Activated T-cell treated with anti-CD3 and anti-CD28 coated beads, Interleukin-2, amount 50 U/mL, for 72 hours (primary cell): ENCODE measurements at regions not wholly inside any gene's neighbourhood (a gene's known extent, or its start where the extent isn't known, plus 50 kb on each side); places are given as distances from the start of the nearest gene placed in this dataset.
A peak's percentile ranks its signal among the peaks of the same experiment; 100 is the strongest.
"Not testable (repeated sequence)": the region's sequence is repeated elsewhere in the genome, so short reads cannot be mapped to it uniquely, and the experiment has no call there.

Source experiments
- ATAC-seq, 2 donors: fragments of 150-1000 bp; cut with Tn5 transposase; replicated peaks in 1 of 2; 2 replicates each; pipeline ENCODE4 v1.10.0; 2021; ENCODE audit warnings: moderate library complexity in 2 of 2, mild to moderate bottlenecking in 1 of 2
- DNase-seq, 2 donors: peaks; one replicate each; pipeline ENCODE4 v3.0.0; 2021 to 2022; ENCODE audit warnings: mixed read lengths in 1 of 2
- H3K27ac Mint-ChIP-seq: one replicate; pipeline ENCODE4 v1.8.0; 2022; ENCODE audit warnings: mild to moderate bottlenecking, moderate library complexity, mixed read lengths
- H3K27me3 Mint-ChIP-seq: one replicate; pipeline ENCODE4 v1.8.0; 2022; ENCODE audit warnings: low read depth, mixed read lengths
- H3K36me3 Mint-ChIP-seq, 2 donors: one replicate each; pipeline ENCODE4 v1.8.0; 2022; ENCODE audit warnings: mixed read lengths in 2 of 2, mild to moderate bottlenecking in 1 of 2; ENCODE audit not compliant: insufficient read depth in 2 of 2
- H3K4me1 Mint-ChIP-seq: one replicate; pipeline ENCODE4 v1.8.0; 2022; ENCODE audit warnings: low read depth, mixed read lengths
- H3K4me3 Mint-ChIP-seq, 2 donors: one replicate each; pipeline ENCODE4 v1.8.0; 2022; ENCODE audit warnings: mild to moderate bottlenecking in 2 of 2, mixed read lengths in 2 of 2, moderate library complexity in 2 of 2
- H3K9me3 Mint-ChIP-seq, 2 donors: one replicate each; pipeline ENCODE4 v1.8.0; 2022; ENCODE audit warnings: mixed read lengths in 2 of 2

DNA sequence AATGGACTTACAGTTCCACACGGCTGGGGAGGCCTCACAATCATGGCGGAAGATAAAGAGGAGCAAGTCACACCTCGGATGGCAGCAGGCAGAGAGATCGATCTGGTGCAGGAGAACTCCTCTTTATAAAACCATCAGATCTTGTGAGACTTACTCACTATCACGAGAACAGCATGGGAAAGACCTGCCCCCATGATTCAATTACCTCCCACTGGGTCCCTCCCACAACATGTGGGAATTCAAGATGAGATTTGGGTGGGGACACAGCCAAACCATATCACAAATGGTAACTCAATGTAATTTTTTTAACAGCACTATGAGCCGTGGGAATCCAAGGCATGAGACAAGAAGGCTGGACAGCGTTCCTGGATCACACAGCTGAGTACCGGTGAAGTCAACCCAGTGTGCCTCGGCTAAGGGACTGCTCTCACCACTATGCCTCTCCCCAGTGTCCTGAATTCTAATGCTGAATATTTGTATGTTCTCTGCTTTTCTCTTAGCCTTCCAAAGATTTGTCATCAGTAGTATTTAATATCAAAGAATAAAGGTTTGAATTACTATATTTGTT lies 84.3 kb downstream of the IRS2 start:
- not testable (repeated sequence) for H3K27ac Mint-ChIP-seq, H3K9me3 Mint-ChIP-seq, H3K4me3 Mint-ChIP-seq, DNase-seq, H3K36me3 Mint-ChIP-seq, ATAC-seq
- peaks cover 14% of the 10 kb centered on the region for H3K4me1 Mint-ChIP-seq
- peaks cover 36% of the 10 kb centered on the region for H3K27me3 Mint-ChIP-seq

DNA sequence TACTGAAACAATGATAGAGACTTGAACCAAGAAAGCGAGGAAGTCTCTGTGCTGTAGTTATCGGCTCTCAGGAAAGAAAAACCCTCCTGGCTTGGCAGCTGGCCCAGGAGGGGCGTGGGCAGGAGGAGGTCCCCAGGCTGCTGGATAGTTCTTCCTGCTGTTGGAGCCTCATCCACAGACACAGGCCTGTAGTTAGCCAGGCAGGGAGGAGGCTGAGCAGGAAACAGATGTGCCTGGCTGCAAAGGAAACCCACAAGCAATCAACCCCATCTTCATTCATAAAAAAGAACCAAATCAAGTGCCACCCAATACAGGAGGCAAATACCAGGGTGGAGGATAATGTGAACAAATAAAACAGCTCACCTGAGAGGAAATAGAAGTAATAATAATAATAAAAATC lies 86.2 kb downstream of the IRS2 start:
- Mint-ChIP-seq H3K9me3 (no peaks in the 10 kb centered on the region), H3K4me3 (no peak overlapping the region), H3K4me1 (peaks cover 12% of the 10 kb centered on the region), H3K27ac (no peak overlapping the region), H3K27me3 (peaks cover 28% of the 10 kb centered on the region), H3K36me3 (no peaks in the 10 kb centered on the region)
- no peak for DNase-seq
- no peak for ATAC-seq

DNA sequence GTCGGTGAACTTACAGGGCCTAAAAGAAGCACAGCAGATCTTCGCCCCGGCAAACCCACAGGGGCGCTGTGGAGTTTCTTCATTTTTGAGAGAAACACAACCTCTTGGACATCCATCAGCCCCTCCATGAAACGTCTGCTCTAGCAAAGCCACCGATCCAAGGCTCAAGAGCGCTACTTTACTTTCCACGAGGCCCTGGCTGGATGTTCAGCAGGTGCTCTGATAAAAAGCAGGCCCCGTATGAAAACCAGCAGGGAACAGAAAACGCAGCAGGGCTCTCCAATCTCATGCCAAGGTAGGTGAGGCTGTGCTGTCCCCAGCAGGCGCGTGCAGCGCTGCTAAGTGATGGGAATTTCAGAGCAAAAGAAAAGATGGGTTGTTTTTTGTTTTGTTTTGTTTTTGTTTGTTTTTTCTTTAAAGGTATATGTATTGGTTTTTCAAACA lies 86.7 kb downstream of the IRS2 start:
- peaks cover 23% of the 10 kb centered on the region for H3K27me3 Mint-ChIP-seq
- peaks cover 7% of the 10 kb centered on the region for H3K4me1 Mint-ChIP-seq
- H3K36me3 Mint-ChIP-seq = no peaks in the 10 kb centered on the region
- no peaks in the 10 kb centered on the region for H3K9me3 Mint-ChIP-seq
- no peak for DNase-seq
- no peak overlapping the region for H3K27ac Mint-ChIP-seq
- H3K4me3 Mint-ChIP-seq = no peak overlapping the region
- ATAC-seq = no peak

DNA sequence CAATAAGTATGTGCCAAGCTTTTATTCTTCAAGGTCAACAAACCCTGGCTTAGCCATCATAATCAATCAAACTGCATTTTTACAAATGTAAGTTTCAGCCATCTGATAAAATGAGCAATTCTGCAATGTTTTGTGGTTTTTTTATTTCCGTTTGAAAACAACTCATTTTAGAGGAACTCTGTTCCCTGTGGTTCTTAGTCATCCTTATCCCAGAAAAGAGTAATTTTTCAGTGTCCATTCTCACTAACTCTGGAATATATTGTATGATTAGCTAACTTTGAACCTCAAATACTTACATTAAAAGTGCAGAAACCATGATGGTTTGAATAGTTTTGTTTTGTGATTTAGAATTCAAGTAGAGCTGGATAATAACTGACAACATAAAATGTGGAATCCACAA lies 87.6 kb downstream of the IRS2 start:
- no peaks in the 10 kb centered on the region for H3K9me3 Mint-ChIP-seq
- H3K4me3 Mint-ChIP-seq = no peak overlapping the region
- H3K27me3 Mint-ChIP-seq = peaks cover 14% of the 10 kb centered on the region
- no peak for DNase-seq
- no peak overlapping the region for H3K27ac Mint-ChIP-seq
- ATAC-seq = no peak
- H3K36me3 Mint-ChIP-seq = no peaks in the 10 kb centered on the region
- H3K4me1 Mint-ChIP-seq = peaks cover 7% of the 10 kb centered on the region

DNA sequence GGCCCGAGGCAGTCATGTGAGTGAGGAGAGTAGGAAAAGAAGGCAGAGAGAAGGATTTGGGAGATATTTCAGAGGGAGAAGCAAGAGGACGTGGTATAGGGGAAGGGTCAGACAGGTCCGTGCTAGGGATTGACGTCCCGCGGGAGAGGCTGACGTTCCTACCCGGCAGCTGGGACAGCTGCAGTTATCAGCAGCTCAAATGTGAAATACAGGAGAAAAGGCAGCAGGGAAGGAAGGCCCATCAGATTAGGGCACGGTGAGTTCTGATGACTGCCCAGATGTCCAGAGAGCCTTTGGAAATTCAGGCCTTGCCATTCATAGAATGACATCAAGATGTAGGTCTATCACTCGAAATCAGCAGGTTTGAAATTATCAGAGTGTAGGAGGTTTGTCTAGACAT lies 88.4 kb downstream of the IRS2 start:
- DNase-seq (no peak), ATAC-seq (no peak)
- Mint-ChIP-seq H3K4me1 (peaks cover 7% of the 10 kb centered on the region), H3K27me3 (peaks cover 5% of the 10 kb centered on the region), H3K4me3 (no peak overlapping the region), H3K27ac (no peak overlapping the region), H3K36me3 (no peaks in the 10 kb centered on the region), H3K9me3 (no peaks in the 10 kb centered on the region)

DNA sequence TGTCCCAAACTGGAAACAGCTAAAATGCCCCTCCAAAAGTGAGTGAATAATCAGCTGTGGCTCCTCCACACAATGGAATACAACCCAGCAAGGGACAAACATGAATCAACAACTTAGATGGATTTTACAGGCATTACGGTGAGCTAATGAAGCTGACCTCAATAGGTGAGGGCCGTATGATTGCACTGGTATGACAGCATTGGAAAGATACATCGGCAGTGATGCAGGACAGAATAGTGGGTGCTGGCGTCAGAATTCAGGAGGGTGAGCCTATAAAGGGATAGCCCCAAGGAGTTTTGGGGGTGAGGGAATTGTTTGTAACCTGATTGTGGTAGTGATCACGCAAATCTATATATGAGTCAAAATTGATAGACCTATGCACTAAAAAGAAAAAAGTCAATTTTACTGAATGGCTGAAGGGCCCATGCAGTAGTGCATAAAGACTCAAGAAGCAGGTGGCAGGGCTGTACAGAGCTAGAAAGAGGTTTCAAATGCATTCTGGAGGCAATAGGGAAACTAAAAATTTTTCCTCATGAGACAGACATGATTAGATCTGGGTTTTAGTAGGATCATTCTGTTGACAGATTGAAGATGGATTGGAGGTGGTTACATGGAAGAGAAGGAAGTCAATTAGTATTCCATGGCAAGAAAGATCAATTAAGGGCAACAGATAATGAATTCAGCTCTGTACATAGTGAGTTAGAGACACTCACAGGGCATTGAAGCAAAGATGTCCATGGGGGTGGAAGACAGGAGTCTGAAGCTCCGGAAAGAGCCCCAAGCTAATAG lies 90.8 kb downstream of the IRS2 start:
- no peak overlapping the region for H3K27ac Mint-ChIP-seq
- ATAC-seq = no peak
- DNase-seq = no peak
- no peaks in the 10 kb centered on the region for H3K27me3 Mint-ChIP-seq
- no peak overlapping the region for H3K4me3 Mint-ChIP-seq
- no peaks in the 10 kb centered on the region for H3K36me3 Mint-ChIP-seq
- no peaks in the 10 kb centered on the region for H3K9me3 Mint-ChIP-seq
- peaks cover 7% of the 10 kb centered on the region for H3K4me1 Mint-ChIP-seq

DNA sequence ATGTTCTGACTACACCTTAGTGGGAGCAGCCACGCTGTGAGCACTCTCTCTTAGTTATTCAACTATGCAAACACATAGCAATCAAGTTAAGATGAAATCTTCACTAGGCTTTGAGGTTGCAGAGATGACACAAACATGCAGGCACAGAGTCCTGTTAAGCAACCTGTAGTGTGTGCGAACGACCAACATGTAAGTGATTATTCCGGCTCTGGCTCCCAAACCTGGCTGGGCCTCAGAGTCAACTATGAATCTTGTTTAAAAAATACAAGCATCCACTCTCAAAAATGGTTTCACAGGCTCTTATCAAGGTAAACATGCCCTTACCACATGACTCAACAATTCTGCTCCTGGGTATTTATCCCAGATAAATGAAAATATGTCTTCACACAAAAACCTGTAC lies 91.4 kb downstream of the IRS2 start:
- DNase-seq = no peak
- no peaks in the 10 kb centered on the region for H3K9me3 Mint-ChIP-seq
- no peaks in the 10 kb centered on the region for H3K27me3 Mint-ChIP-seq
- H3K4me1 Mint-ChIP-seq = peaks cover 4% of the 10 kb centered on the region
- no peaks in the 10 kb centered on the region for H3K36me3 Mint-ChIP-seq
- ATAC-seq = peak in 1 of 2 donors; percentile 79
- no peak overlapping the region for H3K4me3 Mint-ChIP-seq
- no peak overlapping the region for H3K27ac Mint-ChIP-seq

DNA sequence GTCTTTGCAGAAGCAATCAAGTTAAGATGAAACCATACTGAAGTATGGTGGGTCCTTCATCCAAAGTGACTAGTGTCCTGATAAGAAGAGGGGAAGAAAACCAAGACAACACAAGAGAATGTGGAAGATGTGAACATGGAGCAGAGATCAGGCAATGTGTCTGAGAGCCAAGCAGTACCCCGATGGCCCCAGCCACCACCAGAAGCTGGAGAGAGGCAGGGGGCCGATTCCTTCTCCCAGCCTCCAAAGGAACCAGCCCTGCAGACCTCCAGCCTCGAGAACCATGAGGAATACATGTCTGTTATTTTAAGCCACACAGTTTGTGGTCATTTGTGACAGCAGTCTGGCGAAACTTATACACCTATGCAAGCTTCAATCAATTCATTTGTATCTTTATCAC lies 93.2 kb downstream of the IRS2 start:
- no peaks in the 10 kb centered on the region for H3K27me3 Mint-ChIP-seq
- ATAC-seq (peak in 1 of 2 donors; percentile 41), DNase-seq (no peak)
- H3K4me1 Mint-ChIP-seq = no peaks in the 10 kb centered on the region
- H3K36me3 Mint-ChIP-seq = no peaks in the 10 kb centered on the region
- H3K4me3 Mint-ChIP-seq = no peak overlapping the region
- no peak overlapping the region for H3K27ac Mint-ChIP-seq
- H3K9me3 Mint-ChIP-seq = no peaks in the 10 kb centered on the region

DNA sequence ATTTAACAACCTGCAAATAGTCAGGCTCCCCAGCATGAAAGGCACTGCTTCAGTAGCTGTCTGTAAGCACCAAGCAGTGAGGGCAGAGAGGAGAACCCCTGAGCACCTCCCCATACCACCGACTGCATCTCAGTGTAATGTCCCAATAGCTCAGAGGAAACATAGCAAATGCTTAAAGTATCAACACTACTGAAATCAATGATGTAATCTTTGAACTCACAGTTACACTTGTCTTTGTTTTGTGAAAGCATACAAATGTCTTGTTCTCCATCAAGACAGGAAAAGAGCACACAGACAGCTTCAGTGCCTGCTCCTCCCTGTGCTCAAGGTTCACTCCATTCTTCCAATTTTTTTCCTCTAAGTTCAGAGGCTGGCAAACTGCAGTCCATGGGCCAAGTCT lies 94.7 kb downstream of the IRS2 start:
- H3K27ac Mint-ChIP-seq = no peak overlapping the region

DNA sequence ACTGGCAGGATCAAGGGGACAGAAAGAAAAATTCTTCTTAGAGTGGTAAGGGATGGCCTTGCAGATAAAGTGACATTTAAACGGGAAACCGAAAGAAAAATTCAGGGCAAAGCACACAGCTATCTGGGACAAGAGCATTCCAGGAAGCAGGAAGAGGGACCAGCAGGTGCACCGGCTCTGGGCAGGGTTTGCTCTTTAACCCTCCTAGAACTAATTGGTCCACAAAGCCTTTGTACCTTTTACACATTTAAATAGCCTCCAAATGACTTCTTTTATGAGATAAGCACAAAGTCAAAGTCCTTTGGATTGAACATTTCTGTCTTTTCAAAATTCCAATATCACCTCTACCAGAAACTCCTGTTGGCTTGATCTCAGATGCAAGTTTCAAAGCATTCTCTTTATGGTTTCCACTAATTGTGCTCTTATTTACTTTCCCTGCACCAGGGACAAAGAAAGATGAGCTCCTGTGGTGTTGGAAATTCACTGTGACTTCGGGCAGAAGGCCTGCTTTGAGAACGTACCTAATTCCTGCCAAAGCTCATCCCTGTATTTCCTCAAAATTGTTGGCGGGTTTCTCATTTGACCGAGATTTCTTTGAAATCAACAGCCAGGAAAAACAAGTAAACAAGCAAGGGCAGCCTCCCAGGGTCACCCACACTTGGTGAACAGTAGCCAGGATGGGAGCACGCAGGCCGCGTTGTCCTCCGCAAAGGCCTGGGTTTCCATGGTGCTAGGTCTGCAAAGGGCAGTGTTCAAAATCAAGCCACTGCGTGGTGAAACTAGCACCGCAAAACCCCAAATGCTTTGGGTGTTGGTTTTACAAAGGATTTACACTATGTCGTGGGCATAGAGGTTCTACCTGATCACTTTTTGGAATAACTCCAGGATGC lies 98.6 kb downstream of the IRS2 start:
- H3K4me1 Mint-ChIP-seq = no peaks in the 10 kb centered on the region
- H3K36me3 Mint-ChIP-seq = no peaks in the 10 kb centered on the region
- peaks cover 11% of the 10 kb centered on the region for H3K27me3 Mint-ChIP-seq
- no peak overlapping the region for H3K4me3 Mint-ChIP-seq
- no peak overlapping the region for H3K27ac Mint-ChIP-seq
- no peaks in the 10 kb centered on the region for H3K9me3 Mint-ChIP-seq
- DNase-seq = no peak
- ATAC-seq = no peak

More for the DNA sequence above, 94.7 kb downstream of the IRS2 start:
- Mint-ChIP-seq H3K9me3 (no peaks in the 10 kb centered on the region), H3K36me3 (no peaks in the 10 kb centered on the region), H3K4me3 (no peak overlapping the region), H3K4me1 (no peaks in the 10 kb centered on the region), H3K27me3 (no peaks in the 10 kb centered on the region)
- DNase-seq = no peak
- no peak for ATAC-seq

DNA sequence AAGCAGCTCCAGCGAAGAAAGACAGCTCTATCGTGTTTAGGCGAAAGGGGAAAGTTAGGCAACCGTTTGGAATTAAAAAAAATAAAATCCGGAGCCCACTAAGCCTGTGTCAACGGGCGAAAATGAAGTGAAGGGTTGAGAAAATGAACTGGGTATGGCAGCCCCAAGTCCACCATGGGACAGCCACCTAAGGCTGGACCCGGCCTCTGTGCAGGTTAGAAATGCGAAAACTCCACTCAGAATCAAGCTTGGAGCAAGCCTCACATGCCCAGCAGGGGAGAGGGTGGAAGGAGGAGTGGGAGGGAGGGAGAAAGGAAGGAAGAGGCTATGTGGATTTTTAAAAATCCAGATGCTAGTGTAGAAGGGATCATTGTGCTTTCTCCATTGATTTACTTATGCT lies 101.2 kb downstream of the IRS2 start:
- DNase-seq = no peak
- peaks cover 15% of the 10 kb centered on the region for H3K27me3 Mint-ChIP-seq
- no peak overlapping the region for H3K27ac Mint-ChIP-seq
- no peaks in the 10 kb centered on the region for H3K36me3 Mint-ChIP-seq
- H3K9me3 Mint-ChIP-seq = no peaks in the 10 kb centered on the region
- no peak overlapping the region for H3K4me3 Mint-ChIP-seq
- H3K4me1 Mint-ChIP-seq = no peaks in the 10 kb centered on the region
- no peak for ATAC-seq

DNA sequence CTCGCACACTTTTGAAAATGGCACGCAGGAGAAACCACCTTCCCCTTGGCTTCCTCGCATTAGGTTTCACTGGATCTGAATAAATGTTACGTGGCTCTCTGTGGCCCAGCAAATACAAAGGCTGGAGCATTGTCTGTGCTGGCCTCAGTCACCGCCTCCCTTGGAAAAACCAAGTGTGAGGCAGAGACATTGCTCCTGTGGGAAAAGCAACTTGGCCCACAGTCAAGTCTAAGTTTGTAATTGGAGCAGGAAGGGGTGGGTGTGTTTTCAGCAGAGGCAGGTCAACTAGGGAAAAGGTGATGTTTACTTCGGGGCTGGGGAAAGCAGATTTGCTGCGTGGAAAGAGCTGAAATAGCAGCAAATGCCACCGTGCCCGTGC lies 101.6 kb downstream of the IRS2 start:
- Mint-ChIP-seq H3K27ac (no peak overlapping the region), H3K9me3 (no peaks in the 10 kb centered on the region), H3K36me3 (no peaks in the 10 kb centered on the region), H3K4me3 (no peak overlapping the region), H3K4me1 (no peaks in the 10 kb centered on the region), H3K27me3 (peaks cover 15% of the 10 kb centered on the region)
- no peak for DNase-seq
- ATAC-seq = no peak

DNA sequence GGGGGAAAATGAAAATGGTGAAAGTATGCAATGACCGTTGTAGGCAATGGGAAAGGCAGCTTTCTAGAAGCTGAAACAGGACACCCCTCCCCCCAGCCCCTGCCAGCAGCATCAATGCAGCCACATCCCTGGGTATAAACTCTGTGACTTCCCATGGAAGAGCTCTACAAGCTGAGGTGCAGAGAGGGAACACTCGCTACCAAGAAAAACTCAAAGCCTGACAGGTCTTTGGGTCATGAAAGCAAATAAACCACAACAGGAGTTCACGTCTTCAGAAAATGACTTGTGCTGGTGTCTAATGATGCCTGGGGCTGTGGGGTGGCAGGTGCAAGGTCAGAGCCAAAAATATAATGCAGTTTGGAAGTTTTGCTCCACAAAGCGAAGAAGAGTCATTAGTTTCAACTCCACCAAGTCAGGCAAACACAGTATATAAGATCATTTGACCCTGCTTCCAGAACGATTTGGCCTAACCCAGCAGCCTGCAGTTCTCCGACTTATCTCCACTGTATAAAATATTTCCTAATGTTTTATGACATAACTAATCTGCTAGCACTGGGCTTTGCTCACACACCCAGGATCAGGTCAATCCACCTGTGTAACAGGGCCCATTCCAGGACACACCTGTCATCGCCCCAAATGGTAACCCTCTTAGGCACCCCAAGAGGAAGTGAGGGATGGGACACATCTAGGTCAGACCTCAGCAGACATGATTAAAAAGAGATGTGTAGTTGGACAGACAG lies 102.1 kb downstream of the IRS2 start:
- Mint-ChIP-seq H3K4me3 (no peak overlapping the region), H3K36me3 (no peaks in the 10 kb centered on the region), H3K27ac (no peak overlapping the region), H3K9me3 (no peaks in the 10 kb centered on the region), H3K27me3 (peaks cover 15% of the 10 kb centered on the region), H3K4me1 (no peaks in the 10 kb centered on the region)
- ATAC-seq (no peak), DNase-seq (no peak)
